Small intestine (tissue), 7 donors: ENCODE measurements at regions not wholly inside any gene's neighbourhood (a gene's known extent, or its start where the extent isn't known, plus 50 kb on each side); places are given as distances from the start of the nearest gene placed in this dataset.
A peak's percentile ranks its signal among the peaks of the same experiment; 100 is the strongest.

ENCODE experiments used
- DNase-seq, 2 donors: peaks; one replicate each; pipeline versions ENCODE4 v3.0.0 to v3.0.0-alpha.2; 2013
- FAIRE-seq: peaks from 2 replicates; lab custom pipeline; 2012; peaks lifted over from hg19 to GRCh38; lab: Jason Lieb, UNC
- H3K27ac ChIP-seq, 3 donors: one replicate each; pipeline ENCODE4 v1.5.1; 2013; ENCODE audit warnings: low read length in 2 of 3, mild to moderate bottlenecking in 2 of 3, control low read depth in 1 of 3, inconsistent platforms in 1 of 3, low read depth in 1 of 3, moderate library complexity in 1 of 3
- H3K27me3 ChIP-seq, 3 donors: one replicate each; pipeline ENCODE4 v1.6.1; 2013; ENCODE audit warnings: low read length in 3 of 3, inconsistent platforms in 1 of 3; ENCODE audit not compliant: control insufficient read depth in 3 of 3, insufficient read depth in 3 of 3
- H3K36me3 ChIP-seq, 3 donors: one replicate each; pipeline ENCODE4 v1.6.1; 2013; ENCODE audit warnings: low read length in 3 of 3, inconsistent platforms in 1 of 3, low read depth in 1 of 3, mild to moderate bottlenecking in 1 of 3, moderate library complexity in 1 of 3; ENCODE audit not compliant: control insufficient read depth in 3 of 3, insufficient read depth in 2 of 3
- H3K4me1 ChIP-seq, 3 donors: one replicate each; pipeline ENCODE4 v1.6.1; 2013; ENCODE audit warnings: low read length in 2 of 3, inconsistent platforms in 1 of 3, low read depth in 1 of 3, mild to moderate bottlenecking in 1 of 3, moderate library complexity in 1 of 3; ENCODE audit not compliant: control insufficient read depth in 3 of 3, insufficient read depth in 2 of 3
- H3K4me3 ChIP-seq, 3 donors: one replicate each; pipeline ENCODE4 v1.5.1; 2013; ENCODE audit warnings: low read length in 3 of 3, control low read depth in 1 of 3, inconsistent platforms in 1 of 3, low read depth in 1 of 3, mild to moderate bottlenecking in 1 of 3, moderate library complexity in 1 of 3
- H3K9me3 ChIP-seq, 2 donors: one replicate each; pipeline ENCODE4 v1.6.1; 2013; ENCODE audit warnings: low read depth in 1 of 2, low read length in 1 of 2; ENCODE audit not compliant: control insufficient read depth in 2 of 2, insufficient read depth in 1 of 2
- WGBS, 3 donors: extraction: QIAGEN DNeasy Blood & Tissue Kit; methylation state at CpG; one replicate each; pipeline ENCODE4 v1.1.7; 2013; 5-methylcytosine and 5-hydroxymethylcytosine counted together
- donor health status: healthy with polysubstance abuse.
- donor health status: control.
- donor health status: control.
- donor health status: Bipolar disorder and iron deficiency.
- donor health status: healthy.

- WGBS, 3 donors, result 62 to 76% (median 65%) methylated on average over 2 of the region's 2 CpGs
- DNase-seq (no peak), FAIRE-seq (no peak)
- Histone ChIP-seq H3K9me3 (no peaks in the 10 kb centered on the region), H3K4me3 (no peak overlapping the region), H3K4me1 (no peaks in the 10 kb centered on the region), H3K36me3 (no peaks in the 10 kb centered on the region), H3K27ac (no peak overlapping the region), H3K27me3 (no peaks in the 10 kb centered on the region)
Observed at GRCh38 chr4:44869985-44870384, 143.6 kb upstream of the GNPDA2 start.

DNA sequence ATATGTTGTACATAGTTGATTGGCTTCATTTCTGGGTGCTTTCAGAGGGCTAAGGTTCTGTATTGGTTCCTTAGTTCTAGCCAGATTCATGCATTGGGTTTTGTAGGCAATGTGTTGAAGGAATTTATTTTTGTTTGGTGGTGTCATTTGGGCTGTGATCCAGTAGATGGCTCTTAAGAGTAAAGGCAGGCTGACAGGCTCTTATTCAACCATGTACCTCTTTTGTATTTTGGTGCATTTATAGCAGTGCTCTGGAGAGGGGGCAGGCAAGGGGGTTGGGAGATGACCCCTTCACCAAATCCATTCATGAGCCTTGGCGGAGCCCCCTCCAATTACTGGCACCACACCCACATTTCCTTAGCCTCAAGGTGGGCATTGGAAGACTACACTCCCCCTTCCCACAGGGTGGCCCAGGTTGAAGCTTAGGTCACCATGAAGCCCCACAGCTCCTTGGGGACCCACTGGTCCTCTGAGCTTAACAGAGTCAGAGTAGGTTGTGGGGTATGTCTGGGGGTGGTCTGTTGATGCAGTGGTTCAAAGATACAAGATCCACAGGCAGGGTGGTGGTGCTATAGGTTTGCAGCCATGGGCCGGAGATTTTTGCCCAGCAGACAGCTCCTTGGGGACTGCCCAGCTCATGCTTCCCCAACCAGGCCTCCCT is 143.0 kb upstream of the GNPDA2 start:
- FAIRE-seq (no peak), DNase-seq (no peak)
- H3K4me3 ChIP-seq, result no peak overlapping the region
- 90 to 93% (median 91%) methylated on average over 2 of the region's 2 CpGs for whole genome bisulfite sequencing, 3 donors
- no peaks in the 10 kb centered on the region for H3K36me3 ChIP-seq
- H3K27ac ChIP-seq, result no peak overlapping the region
- H3K9me3 ChIP-seq, result no peaks in the 10 kb centered on the region
- H3K4me1 ChIP-seq, result no peaks in the 10 kb centered on the region
- no peaks in the 10 kb centered on the region for H3K27me3 ChIP-seq

DNA sequence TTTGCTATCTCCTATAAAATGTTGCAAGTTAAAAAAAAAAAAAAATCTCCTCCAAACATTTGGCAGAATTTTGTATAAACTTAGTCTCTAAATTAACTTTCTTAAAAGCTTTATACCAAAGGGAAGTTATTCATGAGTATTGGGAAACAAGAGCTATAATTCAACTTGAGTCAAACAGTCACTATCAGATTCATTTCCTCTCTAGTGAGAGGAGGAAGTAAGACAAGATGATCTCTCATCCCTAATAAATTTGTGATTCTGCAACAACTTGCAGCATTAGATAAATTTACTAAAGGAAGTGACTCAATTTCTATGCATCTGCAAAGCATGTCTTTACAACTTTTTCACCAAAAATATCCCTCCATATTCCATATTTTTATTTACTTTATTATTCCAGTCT is 135.4 kb upstream of the GNPDA2 start:
- no peak overlapping the region for H3K27ac ChIP-seq
- H3K36me3 ChIP-seq, result no peaks in the 10 kb centered on the region
- no peaks in the 10 kb centered on the region for H3K4me1 ChIP-seq
- no peaks in the 10 kb centered on the region for H3K27me3 ChIP-seq
- H3K4me3 ChIP-seq, result no peak overlapping the region
- H3K9me3 ChIP-seq, result no peaks in the 10 kb centered on the region
- no peak for DNase-seq
- FAIRE-seq, result no peak

GRCh38 chr4:44859477-44859876 is 133.1 kb upstream of the GNPDA2 start:
- no peak for FAIRE-seq
- no peaks in the 10 kb centered on the region for H3K4me1 ChIP-seq
- H3K27ac ChIP-seq, result no peak overlapping the region
- H3K27me3 ChIP-seq, result no peaks in the 10 kb centered on the region
- H3K36me3 ChIP-seq, result no peaks in the 10 kb centered on the region
- H3K9me3 ChIP-seq, result no peaks in the 10 kb centered on the region
- WGBS, 3 donors, result 17 to 35% (median 28%) methylated on average over 2 of the region's 2 CpGs
- no peak for DNase-seq
- H3K4me3 ChIP-seq, result no peak overlapping the region

GRCh38 chr4:44848466-44848865 is 122.1 kb upstream of the GNPDA2 start:
- DNase-seq (no peak), FAIRE-seq (no peak)
- Histone ChIP-seq H3K4me3 (no peak overlapping the region), H3K9me3 (no peaks in the 10 kb centered on the region), H3K27me3 (no peaks in the 10 kb centered on the region), H3K27ac (no peak overlapping the region), H3K36me3 (no peaks in the 10 kb centered on the region), H3K4me1 (no peaks in the 10 kb centered on the region)

DNA sequence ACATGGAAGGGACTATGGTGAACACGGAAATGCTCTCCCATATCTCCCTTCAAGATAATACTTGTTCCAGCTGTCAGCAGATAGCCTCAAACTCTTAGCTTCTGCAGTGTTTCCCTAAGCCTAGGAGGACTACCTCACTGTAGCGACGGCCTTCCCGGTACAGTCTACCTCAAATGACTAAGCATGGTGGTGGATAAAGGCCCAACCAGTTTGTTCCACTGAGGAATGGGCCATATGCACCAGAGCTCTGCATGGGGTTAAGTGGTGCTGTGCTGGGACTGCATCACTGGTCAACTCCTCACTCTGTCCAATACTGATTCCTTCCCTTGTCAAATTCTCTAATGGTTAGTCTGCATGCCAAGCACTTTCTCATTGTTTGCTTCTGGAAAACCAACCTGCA is 119.6 kb upstream of the GNPDA2 start:
- H3K27ac ChIP-seq, result no peak overlapping the region
- FAIRE-seq (no peak), DNase-seq (no peak)
- no peaks in the 10 kb centered on the region for H3K36me3 ChIP-seq
- WGBS, 3 donors, result 81 to 89% (median 86%) methylated on average over 4 of the region's 4 CpGs
- no peaks in the 10 kb centered on the region for H3K9me3 ChIP-seq
- H3K27me3 ChIP-seq, result no peaks in the 10 kb centered on the region
- no peaks in the 10 kb centered on the region for H3K4me1 ChIP-seq
- H3K4me3 ChIP-seq, result no peak overlapping the region

DNA sequence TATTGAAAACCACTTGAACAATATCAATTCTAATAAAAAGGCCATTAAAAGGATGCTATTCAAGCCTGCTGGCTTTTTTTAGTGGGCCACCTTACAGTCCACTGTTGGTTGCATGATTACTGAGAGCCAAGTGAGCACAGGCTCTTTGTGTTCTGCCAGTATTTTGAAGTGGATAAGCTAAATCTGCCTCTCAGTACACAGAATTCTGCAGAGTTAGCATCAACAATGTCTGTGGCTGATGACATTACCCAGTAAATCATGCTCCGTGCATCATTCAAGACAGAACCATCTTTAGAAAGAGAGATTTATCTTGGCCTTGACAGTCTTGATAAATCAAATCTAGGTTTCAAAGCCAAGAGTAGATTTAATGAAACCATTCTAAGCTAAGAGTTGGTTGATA is 119.0 kb upstream of the GNPDA2 start:
- no peaks in the 10 kb centered on the region for H3K27me3 ChIP-seq
- H3K9me3 ChIP-seq, result no peaks in the 10 kb centered on the region
- no peaks in the 10 kb centered on the region for H3K4me1 ChIP-seq
- DNase-seq (no peak), FAIRE-seq (no peak)
- 69 to 94% (median 82%) methylated on average over 1 of the region's 1 CpG for WGBS, 3 donors
- H3K4me3 ChIP-seq, result no peak overlapping the region
- H3K36me3 ChIP-seq, result no peaks in the 10 kb centered on the region
- H3K27ac ChIP-seq, result no peak overlapping the region

DNA sequence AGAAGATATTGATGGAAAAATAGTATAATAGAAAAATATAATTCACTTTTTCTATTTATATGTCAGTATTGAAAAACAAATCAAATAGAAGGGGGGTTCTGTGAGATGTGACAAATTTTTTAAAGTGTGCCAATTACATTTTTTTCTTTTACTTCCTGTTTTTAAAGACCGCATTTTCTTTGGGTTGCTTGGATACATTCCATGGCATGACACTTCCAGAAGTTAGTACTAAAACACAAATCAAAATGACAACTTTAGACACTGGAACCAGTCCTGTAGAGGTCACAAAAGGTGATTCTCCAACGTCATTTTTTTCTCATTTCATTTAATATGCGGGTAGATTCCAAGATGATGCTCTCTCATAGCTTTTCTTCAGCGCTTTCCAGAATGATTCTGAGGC is 116.2 kb upstream of the GNPDA2 start:
- Histone ChIP-seq H3K36me3 (no peaks in the 10 kb centered on the region), H3K4me3 (no peak overlapping the region), H3K9me3 (no peaks in the 10 kb centered on the region), H3K27me3 (no peaks in the 10 kb centered on the region), H3K27ac (no peak overlapping the region), H3K4me1 (no peaks in the 10 kb centered on the region)
- FAIRE-seq (no peak), DNase-seq (no peak)
- 61 to 76% (median 76%) methylated on average over 4 of the region's 4 CpGs for WGBS, 3 donors

DNA sequence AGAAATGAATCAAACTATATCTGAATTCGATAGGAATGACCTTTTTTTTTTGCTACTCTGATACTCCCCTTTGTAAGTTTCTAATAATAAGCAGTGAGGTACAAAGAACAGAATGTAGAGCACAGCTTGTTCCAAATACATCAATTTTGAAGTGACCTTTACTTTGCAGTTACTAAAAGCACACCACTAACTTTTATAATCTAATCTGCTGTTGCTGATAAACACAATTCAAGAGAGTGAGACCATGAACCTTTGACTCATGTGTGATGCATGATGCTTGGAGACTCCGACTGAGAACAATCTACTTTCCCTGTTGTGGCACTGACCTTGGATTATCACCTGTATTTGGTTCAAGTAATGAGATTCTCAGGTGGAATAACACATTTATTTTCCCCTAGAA is 91.6 kb upstream of the GNPDA2 start:
- Histone ChIP-seq H3K27ac (peak overlapping the region in 1 of 3 donors; percentile 52), H3K36me3 (no peaks in the 10 kb centered on the region)
- 16 to 52% (median 18%) methylated on average over 2 of the region's 2 CpGs for WGBS, 3 donors

More for the DNA sequence above, 91.6 kb upstream of the GNPDA2 start:
- peaks cover 0 to 8% of the 10 kb centered on the region in 2 donors for H3K9me3 ChIP-seq
- FAIRE-seq (no peak), DNase-seq (peak; percentile 57 to 83)
- no peak overlapping the region for H3K4me3 ChIP-seq
- H3K27me3 ChIP-seq, result no peaks in the 10 kb centered on the region
- peaks cover 0 to 8% (median 0%) of the 10 kb centered on the region in 3 donors for H3K4me1 ChIP-seq
